Osteoblast (primary cell): ENCODE measurements at regions not wholly inside any gene's neighbourhood (a gene's known extent, or its start where the extent isn't known, plus 50 kb on each side); places are given as distances from the start of the nearest gene placed in this dataset.

Experiments
- DNase-seq: peaks from one replicate; pipeline ENCODE4 v3.0.0; 2011; ENCODE audit warnings: low spot score, mixed read lengths; ENCODE audit not compliant: insufficient read length; ENCODE audit errors: missing footprints
- H2AFZ ChIP-seq: 2 replicates; pipeline ENCODE4 v1.6.0; 2011; ENCODE audit warnings: mild to moderate bottlenecking, low read length
- H3K27ac ChIP-seq: 2 replicates; pipeline ENCODE4 v1.5.1; 2011; ENCODE audit warnings: mild to moderate bottlenecking, low read depth, low read length, moderate library complexity
- H3K27me3 ChIP-seq: 2 replicates; pipeline ENCODE4 v1.6.0; 2012; ENCODE audit warnings: mild to moderate bottlenecking, control low read depth, inconsistent platforms, low read length, moderate library complexity; ENCODE audit not compliant: insufficient read depth
- H3K36me3 ChIP-seq: 2 replicates; pipeline ENCODE4 v1.5.1; 2011; ENCODE audit warnings: mild to moderate bottlenecking, low read length, control low read depth, moderate library complexity; ENCODE audit not compliant: insufficient read depth
- H3K4me1 ChIP-seq: 2 replicates; pipeline ENCODE4 v1.5.1; 2011; ENCODE audit warnings: mild to moderate bottlenecking, low read length, control low read depth, moderate library complexity; ENCODE audit not compliant: insufficient read depth
- H3K4me2 ChIP-seq: 2 replicates; pipeline ENCODE4 v1.6.0; 2011; ENCODE audit warnings: mild to moderate bottlenecking, low read length; ENCODE audit not compliant: insufficient read depth
- H3K4me3 ChIP-seq: fragments of 200-600 bp; sonication (generic); 3 replicates; pipeline ENCODE4 v1.5.1; 2012; ENCODE audit warnings: mild to moderate bottlenecking, low read length, inconsistent platforms; ENCODE audit not compliant: insufficient read depth
- H3K79me2 ChIP-seq: 2 replicates; pipeline ENCODE4 v1.6.0; 2012; ENCODE audit warnings: mild to moderate bottlenecking, low read length, control low read depth, inconsistent platforms; ENCODE audit not compliant: insufficient read depth
- H3K9me3 ChIP-seq: 2 replicates; pipeline ENCODE4 v1.5.1; 2011; ENCODE audit warnings: low read depth, low read length, control low read depth
- H4K20me1 ChIP-seq: 2 replicates; pipeline ENCODE4 v1.6.0; 2012; ENCODE audit warnings: mild to moderate bottlenecking, low read length, control low read depth; ENCODE audit not compliant: insufficient read depth
- TF ChIP-seq, protein P1 (sequence below): IDR thresholded peaks from 2 replicates; pipeline ENCODE4 v1.5.1; 2011; ENCODE audit warnings: mild to moderate bottlenecking, low read depth, low read length, moderate library complexity; ENCODE audit errors: extremely low read depth

DNA sequence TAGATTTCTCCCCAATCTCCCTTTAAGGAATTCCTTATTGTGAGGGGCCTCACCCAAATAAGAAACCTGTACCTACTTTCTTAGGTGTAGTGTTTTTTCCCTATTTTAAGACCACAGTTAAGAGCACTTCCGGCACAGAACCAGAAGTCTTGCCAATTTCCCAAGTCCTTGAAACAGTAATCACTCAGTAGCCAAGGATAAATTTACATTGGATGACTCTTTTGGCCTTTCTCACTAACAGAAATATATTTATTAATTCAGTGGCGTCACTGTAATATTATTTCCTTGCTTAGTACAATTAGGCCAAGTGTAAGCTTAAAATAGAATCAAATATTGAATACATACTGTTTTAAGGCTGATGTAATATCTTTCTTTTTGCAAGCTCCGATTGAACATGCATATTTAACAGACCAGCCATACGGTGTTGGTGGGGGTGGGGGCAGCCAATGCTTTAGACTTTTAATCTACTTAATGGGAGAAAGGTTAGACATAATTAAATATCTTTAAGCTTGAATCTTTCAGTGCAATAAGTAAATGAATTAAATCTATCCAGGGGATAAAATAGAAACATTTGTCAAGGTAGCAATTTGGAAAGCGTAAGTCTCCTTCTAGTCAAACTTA, 50.8 kb upstream of the ITGA6 start:
- Histone ChIP-seq H3K4me3 (no peak overlapping the region), H3K4me1 (peaks cover 4% of the 10 kb centered on the region), H3K79me2 (no peaks in the 10 kb centered on the region), H3K36me3 (no peaks in the 10 kb centered on the region), H3K27ac (no peak overlapping the region), H3K4me2 (no peak overlapping the region), H3K27me3 (no peaks in the 10 kb centered on the region), H2AFZ (no peak overlapping the region), H4K20me1 (no peaks in the 10 kb centered on the region), H3K9me3 (no peaks in the 10 kb centered on the region)
- TF ChIP-seq, protein P1, sequence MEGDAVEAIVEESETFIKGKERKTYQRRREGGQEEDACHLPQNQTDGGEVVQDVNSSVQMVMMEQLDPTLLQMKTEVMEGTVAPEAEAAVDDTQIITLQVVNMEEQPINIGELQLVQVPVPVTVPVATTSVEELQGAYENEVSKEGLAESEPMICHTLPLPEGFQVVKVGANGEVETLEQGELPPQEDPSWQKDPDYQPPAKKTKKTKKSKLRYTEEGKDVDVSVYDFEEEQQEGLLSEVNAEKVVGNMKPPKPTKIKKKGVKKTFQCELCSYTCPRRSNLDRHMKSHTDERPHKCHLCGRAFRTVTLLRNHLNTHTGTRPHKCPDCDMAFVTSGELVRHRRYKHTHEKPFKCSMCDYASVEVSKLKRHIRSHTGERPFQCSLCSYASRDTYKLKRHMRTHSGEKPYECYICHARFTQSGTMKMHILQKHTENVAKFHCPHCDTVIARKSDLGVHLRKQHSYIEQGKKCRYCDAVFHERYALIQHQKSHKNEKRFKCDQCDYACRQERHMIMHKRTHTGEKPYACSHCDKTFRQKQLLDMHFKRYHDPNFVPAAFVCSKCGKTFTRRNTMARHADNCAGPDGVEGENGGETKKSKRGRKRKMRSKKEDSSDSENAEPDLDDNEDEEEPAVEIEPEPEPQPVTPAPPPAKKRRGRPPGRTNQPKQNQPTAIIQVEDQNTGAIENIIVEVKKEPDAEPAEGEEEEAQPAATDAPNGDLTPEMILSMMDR, result no peak
- no peak for DNase-seq

DNA sequence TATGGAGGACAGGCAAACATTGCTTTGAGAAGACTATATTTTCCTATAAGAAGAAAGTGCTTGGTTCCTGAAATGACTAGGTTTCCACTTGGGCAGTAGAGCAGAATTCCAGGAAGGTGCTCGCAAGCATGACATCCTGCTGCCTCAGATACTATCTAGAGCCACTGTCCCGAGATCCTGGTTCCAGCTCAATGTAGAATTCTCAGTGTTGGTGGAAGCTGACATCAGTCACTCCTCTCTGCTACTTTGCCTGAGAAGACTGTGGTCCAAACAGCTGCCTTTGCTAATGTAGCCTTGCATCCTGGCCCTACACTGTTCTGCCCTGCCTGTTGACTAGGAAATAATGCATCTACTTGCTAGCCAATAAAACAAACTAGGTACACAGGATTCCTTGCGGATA, 50.0 kb upstream of the ITGA6 start:
- Histone ChIP-seq H3K36me3 (no peaks in the 10 kb centered on the region), H3K4me2 (no peak overlapping the region), H3K4me3 (no peak overlapping the region), H2AFZ (no peak overlapping the region), H3K4me1 (peaks cover 4% of the 10 kb centered on the region), H3K79me2 (no peaks in the 10 kb centered on the region), H3K27ac (no peak overlapping the region), H4K20me1 (no peaks in the 10 kb centered on the region), H3K27me3 (no peaks in the 10 kb centered on the region), H3K9me3 (no peaks in the 10 kb centered on the region)
- TF ChIP-seq, protein P1, result no peak
- DNase-seq, result no peak
